ENCODE measurements at regions not wholly inside any gene's neighbourhood (a gene's known extent, or its start where the extent isn't known, plus 50 kb on each side); places are given as distances from the start of the nearest gene placed in this dataset.

GRCh38 chr12:72095025-72095424 lies 156.4 kb downstream of the TPH2 start:
- TF ChIP-seq CTCF (IDR thresholded peaks at IDR 0.05), result no peak
- TF ChIP-seq POLR2AphosphoS5 (IDR thresholded peaks at IDR 0.05), result no peak
- TF ChIP-seq POLR2A (IDR thresholded peaks at IDR 0.05), result no peak
